IgD-negative memory B cell (primary cell): ENCODE measurements at regions not wholly inside any gene's neighbourhood (a gene's known extent, or its start where the extent isn't known, plus 50 kb on each side); places are given as distances from the start of the nearest gene placed in this dataset.

ENCODE experiments used
- H3K27ac Mint-ChIP-seq, 3 donors: one replicate each; pipeline ENCODE4 v1.8.0; 2020 to 2022; ENCODE audit warnings: mild to moderate bottlenecking in 3 of 3, mixed read lengths in 3 of 3, moderate library complexity in 1 of 3
- H3K27me3 Mint-ChIP-seq: one replicate; pipeline ENCODE4 v1.8.0; 2021; ENCODE audit warnings: mixed read lengths
- H3K36me3 Mint-ChIP-seq: one replicate; pipeline ENCODE4 v1.8.0; 2020; ENCODE audit warnings: mild to moderate bottlenecking, mixed read lengths
- H3K4me1 Mint-ChIP-seq, 3 donors: one replicate each; pipeline ENCODE4 v1.8.0; 2020 to 2022; ENCODE audit warnings: mixed read lengths in 3 of 3, mild to moderate bottlenecking in 1 of 3
- H3K4me3 Mint-ChIP-seq, 4 donors: one replicate each; pipeline ENCODE4 v1.8.0; 2020 to 2022; ENCODE audit warnings: mild to moderate bottlenecking in 4 of 4, mixed read lengths in 4 of 4, moderate library complexity in 3 of 4
- H3K9me3 Mint-ChIP-seq, 3 donors: one replicate each; pipeline ENCODE4 v1.8.0; 2020 to 2021; ENCODE audit warnings: mixed read lengths in 3 of 3, mild to moderate bottlenecking in 1 of 3

DNA sequence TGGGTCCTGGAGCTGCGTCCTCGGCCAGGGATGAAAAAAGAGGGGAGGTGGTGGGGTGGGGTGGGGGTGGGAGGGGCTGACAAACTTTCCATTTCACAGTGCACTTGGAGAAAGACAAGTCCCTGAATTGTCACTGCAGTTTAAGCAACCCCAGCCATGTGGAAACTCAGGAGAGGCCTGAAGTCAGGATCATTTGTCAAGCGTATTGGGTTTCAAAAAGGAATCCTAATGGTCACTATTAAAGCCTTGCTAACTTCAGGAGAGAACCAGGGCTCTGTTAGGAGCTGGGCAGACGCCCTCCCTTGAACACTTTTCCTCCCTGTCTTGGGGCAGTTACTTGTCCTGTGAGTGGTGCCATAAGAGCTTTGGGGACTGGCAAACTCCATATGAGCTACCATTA, 159.9 kb downstream of the FNDC1 start:
- Mint-ChIP-seq H3K4me1 (no peaks in the 10 kb centered on the region), H3K27ac (no peak overlapping the region), H3K27me3 (peaks cover 7% of the 10 kb centered on the region), H3K36me3 (peaks cover 2% of the 10 kb centered on the region), H3K9me3 (peaks cover 0 to 8% (median 3%) of the 10 kb centered on the region in 3 donors), H3K4me3 (no peak overlapping the region)

DNA sequence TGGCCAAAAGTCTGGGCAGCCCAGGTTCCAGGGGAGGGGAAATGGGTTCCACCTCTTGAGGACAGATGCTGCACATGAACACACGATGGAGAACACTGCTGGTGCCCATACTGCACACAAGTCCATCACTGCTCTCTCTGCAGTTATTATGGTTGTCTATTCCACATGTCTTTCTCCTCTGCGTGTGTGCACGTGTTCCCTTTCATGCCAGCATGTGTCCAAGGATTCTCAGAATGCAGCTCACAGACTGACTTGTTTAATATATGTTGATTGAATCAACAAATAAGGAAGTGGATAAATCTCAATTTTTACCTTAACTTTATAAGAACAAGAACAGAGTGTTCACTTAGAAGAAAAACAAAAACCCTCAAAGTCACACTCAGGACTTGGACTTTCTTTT, 158.9 kb downstream of the FNDC1 start:
- Mint-ChIP-seq H3K36me3 (no peaks in the 10 kb centered on the region), H3K27me3 (peaks cover 10% of the 10 kb centered on the region), H3K4me3 (no peak overlapping the region), H3K9me3 (peaks cover 0 to 2% (median under 1%) of the 10 kb centered on the region in 3 donors), H3K27ac (no peak overlapping the region), H3K4me1 (no peaks in the 10 kb centered on the region)

DNA sequence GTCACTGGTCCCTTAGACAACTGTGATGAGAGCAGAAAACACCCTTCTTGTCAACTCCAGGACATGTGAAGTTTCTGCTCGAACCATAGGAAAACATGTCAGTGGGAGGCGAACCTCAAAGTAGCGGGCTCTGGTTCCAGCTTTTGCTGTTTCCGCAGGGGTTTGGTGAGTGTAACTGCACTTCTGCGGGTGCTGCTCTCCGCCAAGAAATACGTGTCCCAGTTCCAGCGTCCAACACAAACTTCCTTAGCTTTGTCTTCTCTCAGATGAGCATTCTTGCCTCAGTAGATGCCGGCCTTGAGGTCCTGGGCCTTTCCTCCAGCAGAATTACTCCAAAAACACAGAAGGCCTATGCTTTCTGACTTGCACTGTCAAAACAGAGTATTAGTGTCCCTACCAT, 156.3 kb downstream of the FNDC1 start:
- H3K27me3 Mint-ChIP-seq = peaks cover 10% of the 10 kb centered on the region
- H3K4me3 Mint-ChIP-seq = no peak overlapping the region

DNA sequence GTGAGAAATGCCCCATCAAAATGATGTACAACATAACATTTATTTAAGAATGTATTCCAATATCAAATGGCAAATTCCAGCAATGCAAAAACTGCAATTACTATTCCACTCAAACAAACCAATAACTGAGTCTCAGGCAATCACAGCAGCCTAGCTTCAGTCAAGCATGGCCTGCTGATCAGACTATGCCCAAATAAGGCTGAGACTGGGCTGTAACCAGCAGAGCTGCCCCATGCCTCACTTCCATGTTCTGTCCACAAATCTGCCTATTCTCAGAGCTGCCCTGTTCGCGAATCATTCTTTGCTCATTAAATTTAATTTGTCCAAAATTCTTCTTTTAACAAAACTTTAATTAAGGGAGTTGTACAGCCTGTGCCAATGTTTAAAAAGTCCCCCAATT, 155.4 kb downstream of the FNDC1 start:
- Mint-ChIP-seq H3K27ac (no peak overlapping the region), H3K27me3 (peaks cover 10% of the 10 kb centered on the region), H3K9me3 (no peaks in the 10 kb centered on the region), H3K4me1 (no peaks in the 10 kb centered on the region), H3K36me3 (no peaks in the 10 kb centered on the region), H3K4me3 (no peak overlapping the region)

More for the DNA sequence above, 156.3 kb downstream of the FNDC1 start:
- no peak overlapping the region for H3K27ac Mint-ChIP-seq
- H3K4me1 Mint-ChIP-seq = no peaks in the 10 kb centered on the region
- H3K9me3 Mint-ChIP-seq = no peaks in the 10 kb centered on the region
- no peaks in the 10 kb centered on the region for H3K36me3 Mint-ChIP-seq
